Erythroblast (primary cell): ENCODE measurements at regions not wholly inside any gene's neighbourhood (a gene's known extent, or its start where the extent isn't known, plus 50 kb on each side); places are given as distances from the start of the nearest gene placed in this dataset.
"Not testable (repeated sequence)": the region's sequence is repeated elsewhere in the genome, so short reads cannot be mapped to it uniquely, and the experiment has no call there.

Experiments
- DNase-seq, 2 experiments: peaks; one replicate each; lab custom pipeline; 2025; lab: John Stamatoyannopoulos, UW
- GATA1 ChIP-seq: IDR thresholded peaks from 2 replicates; pipeline ENCODE4 v1.6.1; 2011; ENCODE audit warnings: low read depth, mild to moderate bottlenecking, control low read depth, low read length, moderate library complexity
- POLR2A ChIP-seq: IDR thresholded peaks from 2 replicates; pipeline ENCODE4 v1.6.1; 2011; ENCODE audit warnings: mild to moderate bottlenecking, low read length

DNA sequence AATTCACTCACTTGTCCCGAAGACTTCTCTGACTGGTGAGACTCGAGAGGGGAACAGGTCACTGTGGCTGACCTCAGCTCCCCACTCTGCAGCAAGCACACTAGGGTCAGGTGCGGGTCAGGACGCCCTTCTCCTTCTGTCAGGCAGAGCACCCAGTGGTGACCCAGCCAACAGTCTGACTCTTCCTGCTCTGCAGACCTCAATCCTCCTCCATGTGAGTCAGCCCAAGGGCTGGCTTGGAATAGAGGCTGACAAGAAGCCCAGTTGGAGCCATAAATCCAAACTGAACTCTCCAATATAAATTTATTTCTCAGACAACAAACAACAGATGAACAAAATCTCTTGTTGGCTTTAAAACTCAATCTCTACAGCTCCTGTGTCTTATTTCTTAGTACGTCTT is 253.1 kb downstream of the SH3BP4 start:
- no peak for DNase-seq
- TF ChIP-seq POLR2A (no peak), GATA1 (no peak)

DNA sequence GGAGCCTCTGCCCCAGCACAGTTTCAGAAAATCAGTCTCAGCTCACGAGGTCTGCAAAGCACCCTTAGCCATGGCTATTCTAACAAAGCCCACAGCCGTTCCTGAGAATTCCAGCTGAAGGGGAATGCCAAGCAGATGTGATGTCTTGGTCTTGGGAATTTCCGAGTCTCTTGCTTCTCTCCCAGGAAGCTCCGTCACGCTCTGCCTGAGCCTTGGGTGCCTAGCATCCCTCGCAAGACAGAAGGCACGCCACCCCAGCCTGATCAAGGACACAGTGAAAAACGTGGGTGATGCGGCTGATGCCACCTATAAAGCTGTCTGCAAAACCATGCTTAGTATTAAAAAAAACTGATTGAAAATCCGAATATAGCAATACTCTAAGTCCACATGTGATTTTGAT is 254.6 kb downstream of the SH3BP4 start:
- no peak for DNase-seq
- TF ChIP-seq POLR2A: no peak
- TF ChIP-seq GATA1: no peak

DNA sequence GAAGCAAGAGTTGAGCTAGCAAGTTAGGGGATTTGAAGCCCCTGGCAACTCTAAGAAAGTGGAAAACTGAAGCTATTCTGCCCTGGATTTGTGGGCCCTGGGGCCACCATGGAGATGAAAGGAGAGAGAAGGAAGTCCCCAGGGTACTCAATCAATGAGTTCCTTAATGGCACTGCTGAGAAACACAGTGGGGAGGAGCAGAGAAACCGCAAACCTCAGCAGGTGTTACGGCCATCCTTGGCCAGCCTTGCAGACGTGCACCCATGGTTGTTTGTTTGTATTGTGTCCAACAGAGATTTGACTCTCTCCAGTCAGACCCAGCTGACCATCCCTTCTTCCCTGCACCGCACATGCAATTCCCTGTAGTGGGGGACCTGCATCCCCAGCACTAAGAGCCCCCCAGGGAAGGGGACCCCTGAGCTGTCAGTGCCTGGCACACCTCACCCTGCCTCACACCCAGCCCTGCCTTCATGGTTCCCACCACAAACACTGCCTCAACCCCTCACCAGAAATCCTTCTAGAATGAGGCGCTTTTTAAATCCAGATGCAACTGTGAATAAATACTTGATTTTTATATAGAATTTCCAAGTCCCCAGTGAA is 255.3 kb downstream of the SH3BP4 start:
- TF ChIP-seq GATA1 (no peak), POLR2A (no peak)
- no peak for DNase-seq

DNA sequence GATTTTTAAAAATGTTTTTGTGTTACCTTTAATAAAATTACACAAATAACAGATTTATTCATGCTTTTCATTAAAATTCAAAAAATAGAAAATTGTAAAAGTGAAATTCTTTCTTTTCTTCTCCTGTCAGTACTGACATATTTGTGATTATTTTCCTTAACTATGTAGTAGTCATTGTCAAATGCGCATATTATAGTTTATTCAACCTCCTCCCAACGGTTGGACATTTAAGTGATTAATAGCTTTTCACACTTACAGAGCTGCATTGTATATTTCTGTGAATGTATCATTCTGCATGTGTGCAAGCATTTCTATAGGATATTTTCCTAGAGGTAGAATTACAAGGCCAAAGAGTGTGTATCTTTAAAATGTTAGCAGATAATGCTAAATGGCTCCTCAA is 259.2 kb downstream of the SH3BP4 start:
- TF ChIP-seq GATA1 (no peak), POLR2A (no peak)
- DNase-seq: no peak

DNA sequence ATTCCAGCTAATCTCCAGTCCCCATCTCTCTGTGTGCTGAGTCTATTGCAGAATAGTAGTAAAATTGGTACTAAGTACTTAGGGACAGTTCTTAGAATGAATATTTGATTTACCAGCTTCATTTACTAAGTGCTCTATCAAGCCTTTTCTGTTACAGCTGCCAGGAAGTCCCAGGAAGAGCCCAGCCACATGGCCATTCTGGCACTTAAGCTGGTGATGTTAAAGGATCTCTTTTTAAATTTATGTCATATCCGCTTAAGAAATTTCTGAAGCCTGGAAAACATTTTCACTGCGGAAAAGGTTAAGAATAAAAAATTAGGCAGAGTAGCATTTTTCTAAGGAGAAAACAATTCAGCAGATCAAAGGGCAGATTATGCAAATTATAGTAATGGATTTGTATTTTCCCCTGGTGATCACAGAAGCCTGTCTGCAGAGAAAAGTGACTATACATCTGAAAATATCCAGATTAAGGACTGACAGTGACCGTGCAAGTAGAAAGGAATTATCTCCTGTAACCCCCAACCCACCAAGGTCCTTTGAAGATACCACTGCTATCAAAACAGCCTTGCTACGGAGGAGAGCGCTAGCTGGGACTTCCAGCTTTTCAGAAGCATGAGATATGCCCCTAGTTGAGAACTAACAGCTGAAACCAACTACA is 260.8 kb downstream of the SH3BP4 start:
- DNase-seq: no peak
- TF ChIP-seq GATA1: no peak
- TF ChIP-seq POLR2A: no peak

DNA sequence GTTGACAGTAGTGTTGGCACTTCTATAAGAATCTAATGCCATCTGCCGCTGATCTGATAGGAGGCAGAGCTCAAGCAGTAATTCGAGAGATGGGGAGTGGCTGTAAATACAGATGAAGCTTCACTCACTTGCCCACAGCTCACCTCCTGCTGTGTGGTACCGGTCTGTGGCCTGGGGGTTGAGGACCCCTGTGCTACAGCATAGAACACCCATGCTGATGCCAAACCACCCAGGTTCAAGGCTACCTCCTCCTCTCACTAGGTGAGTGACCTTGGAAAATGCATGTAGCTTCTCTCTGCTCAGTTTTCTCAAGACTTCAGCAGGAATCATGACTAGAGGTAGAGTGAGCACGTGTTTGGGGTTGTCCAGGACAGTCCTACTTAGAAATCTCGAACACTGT is 263.4 kb downstream of the SH3BP4 start:
- no peak for TF ChIP-seq GATA1
- no peak for TF ChIP-seq POLR2A
- no peak for DNase-seq

DNA sequence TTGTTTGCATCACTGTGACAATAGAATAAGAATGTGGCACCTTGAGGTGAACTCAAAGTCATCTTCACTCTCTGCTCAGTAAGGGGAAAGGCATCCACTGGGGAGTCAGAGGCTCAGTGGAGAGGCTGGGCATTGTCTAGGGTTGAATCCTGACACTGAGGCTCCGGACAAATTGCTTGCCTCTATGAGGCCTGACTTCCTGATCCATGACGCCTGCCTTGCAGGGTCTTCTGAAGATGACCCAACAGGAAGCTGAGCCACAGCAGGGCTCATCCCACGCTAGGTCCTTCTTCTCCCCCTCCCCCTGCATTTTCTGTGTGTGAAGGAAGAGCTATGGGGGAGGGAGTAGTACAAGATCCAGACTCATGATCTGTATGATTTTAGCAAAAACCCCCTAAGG is 265.1 kb downstream of the SH3BP4 start:
- DNase-seq: no peak
- TF ChIP-seq GATA1 (no peak), POLR2A (no peak)

DNA sequence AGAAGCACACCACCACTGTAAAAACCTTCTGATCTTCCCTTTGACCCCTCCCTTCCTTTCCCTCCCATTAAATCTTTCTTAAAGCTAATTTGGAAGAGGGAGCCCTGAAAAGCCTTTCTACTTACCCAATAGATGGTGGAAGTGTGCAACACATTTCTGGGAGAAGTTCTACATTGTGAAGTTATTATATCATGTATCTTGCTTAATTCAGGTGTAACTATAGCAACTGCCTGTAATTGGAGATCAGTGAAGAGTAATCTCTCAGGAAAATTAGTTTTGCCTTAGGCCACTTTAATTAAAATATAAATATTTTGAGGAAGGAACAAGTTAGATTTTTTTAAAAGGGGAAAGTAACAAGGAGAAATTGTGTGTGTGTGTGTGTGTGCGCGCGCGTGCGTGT is 266.0 kb downstream of the SH3BP4 start:
- TF ChIP-seq GATA1 (no peak), POLR2A (no peak)
- DNase-seq: no peak

DNA sequence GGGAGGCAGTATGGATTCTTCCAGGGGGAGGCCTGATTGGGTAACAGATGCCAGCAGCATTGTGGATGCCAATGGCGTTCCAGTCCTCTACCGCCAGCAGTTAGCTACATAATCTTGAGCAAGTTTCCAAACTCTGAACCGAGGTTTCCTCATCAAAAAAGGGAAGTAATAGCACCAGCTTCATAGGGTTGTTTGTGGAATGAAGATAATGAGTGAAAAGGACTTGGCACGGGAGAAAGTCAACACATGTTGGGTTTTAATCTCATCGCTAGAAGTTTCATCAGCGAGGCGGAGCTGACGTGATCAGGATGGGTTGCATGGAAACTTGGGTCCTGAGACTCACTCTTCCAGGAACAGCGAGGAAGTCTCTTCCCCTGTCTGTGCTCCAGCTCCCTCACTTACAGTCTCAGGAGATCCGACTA is 266.7 kb downstream of the SH3BP4 start:
- no peak for TF ChIP-seq GATA1
- TF ChIP-seq POLR2A: no peak
- DNase-seq: no peak

DNA sequence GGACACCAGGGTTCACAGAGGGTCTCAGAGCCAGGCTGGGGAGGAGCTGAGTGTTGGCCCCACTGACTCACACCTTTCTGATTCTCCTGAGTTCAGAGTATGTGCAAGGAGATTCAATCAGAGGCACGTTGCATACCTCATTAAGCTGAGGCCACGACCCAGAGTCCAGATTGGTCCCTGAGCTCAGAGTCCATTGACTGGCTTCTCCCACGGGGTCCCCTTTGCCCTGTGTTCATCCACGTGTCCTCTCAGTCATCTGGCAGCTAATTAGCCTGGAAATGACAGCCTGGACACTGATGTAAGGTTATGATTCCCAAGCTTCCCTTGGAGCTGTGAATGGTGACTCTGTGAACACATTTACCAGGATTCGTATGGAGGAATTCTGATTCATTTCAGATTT is 267.2 kb downstream of the SH3BP4 start:
- DNase-seq: no peak
- TF ChIP-seq GATA1 (no peak), POLR2A (no peak)

DNA sequence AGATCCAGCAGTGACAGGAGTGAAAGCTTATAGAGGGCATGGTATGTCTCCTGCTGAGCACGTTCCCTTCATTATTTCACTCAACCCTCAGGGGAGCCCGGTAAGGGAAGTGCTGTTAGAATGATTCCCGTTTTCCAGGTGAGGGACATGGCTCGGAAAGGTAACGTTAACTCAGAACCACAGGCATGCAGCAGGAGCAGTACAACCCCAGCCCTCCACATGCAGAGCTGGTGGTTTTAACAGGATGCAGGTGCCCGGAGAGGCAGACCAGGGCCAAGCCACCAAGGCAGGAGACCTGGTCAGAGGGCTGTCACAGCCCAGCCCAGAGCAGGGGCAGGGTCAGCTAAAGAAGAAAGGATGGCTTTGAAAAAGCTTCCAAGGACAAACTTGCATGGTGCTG is 268.5 kb downstream of the SH3BP4 start:
- DNase-seq: no peak
- TF ChIP-seq POLR2A: no peak
- no peak for TF ChIP-seq GATA1

DNA sequence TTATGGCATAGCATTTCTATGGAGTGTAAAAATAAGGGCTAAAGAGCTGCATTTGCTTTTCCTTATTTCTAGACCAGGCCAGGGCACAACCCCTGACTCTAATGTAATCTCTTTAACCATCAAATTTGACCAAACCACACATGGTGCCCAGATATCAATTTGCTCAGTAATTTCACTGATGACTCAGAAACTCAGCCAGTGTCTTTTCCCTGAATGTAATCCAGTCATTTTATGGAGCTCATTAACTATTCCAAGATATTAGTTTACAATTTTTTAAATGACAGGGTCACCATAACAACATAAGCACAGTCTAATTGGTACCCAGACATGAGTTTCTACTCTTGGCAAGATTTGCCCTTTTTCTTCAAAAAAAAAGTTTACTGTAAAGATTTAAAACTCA is 270.8 kb upstream of the AGAP1 start:
- no peak for TF ChIP-seq GATA1
- TF ChIP-seq POLR2A: no peak
- DNase-seq: no peak

DNA sequence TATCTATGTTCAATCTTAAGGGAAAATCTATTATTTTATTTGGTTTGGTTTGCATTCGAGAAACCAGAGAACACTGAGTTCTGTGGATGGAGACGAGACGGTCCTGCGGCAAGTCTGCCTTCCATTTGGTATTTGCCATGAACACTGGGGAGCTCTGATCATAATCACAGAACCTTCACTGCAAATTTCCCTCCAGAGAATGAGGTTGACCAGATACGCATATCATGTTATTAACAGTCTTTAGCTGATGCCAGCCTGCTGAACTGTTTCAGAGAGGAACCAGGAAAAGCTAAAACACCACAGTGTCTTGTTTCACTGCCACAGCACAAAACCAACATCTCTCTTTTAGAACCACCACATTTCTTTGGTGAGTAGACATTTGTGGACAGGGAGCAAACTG is 269.4 kb upstream of the AGAP1 start:
- TF ChIP-seq GATA1 (no peak), POLR2A (no peak)
- no peak for DNase-seq

DNA sequence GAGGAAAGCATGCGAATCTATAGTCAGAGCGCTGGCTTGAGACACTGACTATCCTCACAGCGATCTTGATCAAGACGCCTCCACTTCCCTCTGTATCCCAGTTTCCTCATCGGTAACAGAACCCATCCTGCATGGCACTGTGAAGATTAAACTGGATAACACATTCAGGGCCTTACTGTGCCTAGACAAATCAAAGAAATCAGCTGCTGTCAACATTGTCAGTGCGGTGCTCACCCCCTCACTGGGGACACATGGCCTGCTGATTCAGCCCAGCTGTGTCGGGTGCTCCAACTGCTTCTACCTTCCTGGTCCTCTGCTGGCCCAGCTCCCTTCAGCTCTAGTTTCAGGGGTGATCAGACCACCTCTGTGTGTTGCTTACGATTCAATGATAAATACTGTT is 268.6 kb upstream of the AGAP1 start:
- no peak for TF ChIP-seq POLR2A
- TF ChIP-seq GATA1: no peak
- no peak for DNase-seq

DNA sequence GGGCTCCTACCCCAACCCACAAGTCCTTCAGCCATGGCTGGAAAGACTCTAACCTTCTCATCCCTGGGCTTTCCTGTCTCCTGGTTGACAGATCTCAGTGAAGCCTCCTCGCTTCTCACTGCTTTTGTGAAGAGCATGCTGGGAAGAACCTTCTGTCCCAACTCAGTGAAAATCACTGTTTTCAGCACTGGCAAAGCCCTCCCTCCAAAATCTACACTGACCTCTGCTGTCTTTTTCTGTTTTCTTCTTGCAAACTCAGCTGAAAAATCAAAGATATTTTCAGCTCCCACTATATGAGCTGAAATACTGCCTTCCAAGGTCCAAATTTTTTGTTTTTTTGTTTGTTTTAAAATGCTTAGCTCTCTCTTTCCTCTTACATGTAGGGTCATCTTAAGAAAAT is 266.3 kb upstream of the AGAP1 start:
- DNase-seq: no peak
- TF ChIP-seq POLR2A: no peak

DNA sequence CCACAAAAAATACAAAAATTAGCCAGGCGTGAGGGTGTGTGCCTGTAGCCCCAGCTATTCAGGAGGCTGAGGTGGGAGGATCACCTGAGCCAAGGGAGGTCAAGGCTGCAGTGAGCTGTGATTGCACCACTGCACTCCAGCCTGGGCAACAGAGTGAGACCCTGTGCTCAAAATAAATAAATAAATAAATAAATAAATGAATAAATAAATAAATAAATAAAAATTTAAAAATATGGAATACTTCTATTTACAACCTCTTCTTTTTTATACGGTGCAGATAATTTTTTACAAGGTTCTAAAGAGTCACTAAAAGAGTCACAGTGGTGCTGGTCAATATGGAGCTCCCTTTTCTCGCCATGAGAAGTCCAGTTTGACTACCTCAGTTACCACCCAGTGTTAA is 265.4 kb upstream of the AGAP1 start:
- not testable (repeated sequence) for DNase-seq
